Kidney capillary endothelial cell (primary cell): ENCODE measurements at regions not wholly inside any gene's neighbourhood (a gene's known extent, or its start where the extent isn't known, plus 50 kb on each side); places are given as distances from the start of the nearest gene placed in this dataset.
"Not testable (repeated sequence)": the region's sequence is repeated elsewhere in the genome, so short reads cannot be mapped to it uniquely, and the experiment has no call there.

ENCODE experiments used
- DNase-seq: peaks from one replicate; pipeline ENCODE4 v3.0.0-alpha.2; 2018; ENCODE audit warnings: low spot score

- not testable (repeated sequence) for DNase-seq
Observed at GRCh38 chrX:42157923-42158322, 234.6 kb upstream of the CASK start.

GRCh38 chrX:42151808-42152207, 228.5 kb upstream of the CASK start:
- DNase-seq = no peak

DNA sequence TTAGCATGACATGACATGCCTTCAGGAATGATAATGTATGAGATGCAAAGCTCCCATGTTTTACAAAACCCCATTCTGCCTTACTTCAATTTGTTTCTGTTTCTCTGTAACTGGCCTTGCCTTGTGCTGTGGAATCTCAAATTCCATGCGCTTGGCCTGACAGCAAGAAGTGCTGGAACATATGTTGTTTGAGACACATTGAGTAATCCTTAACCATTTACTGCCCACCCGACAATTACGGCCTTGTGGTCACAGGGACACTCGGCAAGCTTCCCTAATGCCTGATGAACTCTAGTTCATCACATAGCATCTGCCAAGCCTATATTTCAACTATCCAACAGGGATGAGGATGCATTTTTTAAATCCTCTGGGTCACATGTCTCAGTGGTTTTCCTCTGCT, 226.4 kb upstream of the CASK start:
- DNase-seq = no peak

- no peak for DNase-seq
Observed at GRCh38 chrX:42149281-42149680, 225.9 kb upstream of the CASK start.

- DNase-seq = no peak
Observed at GRCh38 chrX:42143866-42144592, 220.7 kb upstream of the CASK start.

DNA sequence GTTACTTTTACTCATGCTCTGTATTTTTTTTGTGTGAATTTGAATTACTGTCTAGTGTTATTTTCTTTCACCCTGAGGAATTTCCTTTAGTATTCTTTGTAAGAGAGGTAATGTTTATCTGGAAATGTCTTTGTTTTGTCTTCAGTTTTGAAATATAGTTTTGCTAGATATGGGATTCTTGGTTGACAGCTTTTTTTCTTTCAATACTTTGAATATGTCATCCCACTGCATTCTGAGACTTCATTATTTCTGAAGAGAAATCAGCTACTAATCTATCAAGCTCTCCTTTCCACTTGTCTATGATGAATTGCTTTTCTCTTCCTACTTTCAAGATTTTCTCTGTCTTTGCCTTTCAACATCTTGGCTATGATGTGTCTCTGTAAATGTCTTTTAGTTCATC, 217.0 kb upstream of the CASK start:
- no peak for DNase-seq

DNA sequence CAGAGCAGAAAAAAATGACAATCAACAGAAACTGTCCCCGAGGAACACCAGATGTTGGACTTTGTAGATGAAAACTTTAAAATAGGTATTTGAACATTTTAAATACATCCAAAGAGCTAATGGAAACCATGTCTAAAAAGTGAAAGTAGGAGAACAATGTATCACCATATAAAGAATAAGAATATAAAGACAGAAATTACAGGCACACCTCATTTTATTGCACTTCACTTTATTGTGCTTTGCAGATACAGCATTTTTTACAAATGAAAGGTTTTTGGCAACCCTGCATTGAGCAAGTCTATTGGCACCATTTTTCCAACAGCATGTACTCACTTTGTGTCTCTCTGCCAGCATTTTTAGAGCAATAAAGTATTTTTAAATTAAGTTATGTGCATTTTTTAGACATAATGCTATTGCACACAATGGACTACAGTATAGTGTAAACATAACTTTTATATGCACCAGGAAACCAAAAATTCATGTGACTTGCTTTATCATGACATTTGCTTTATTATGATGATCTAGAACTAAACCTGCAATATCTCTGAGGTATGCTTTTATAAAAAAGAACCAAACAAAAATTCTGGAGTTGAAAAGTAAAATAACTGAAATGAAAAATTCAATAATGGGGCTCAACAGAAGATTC, 212.4 kb upstream of the CASK start:
- no peak for DNase-seq

- DNase-seq = no peak
Observed at GRCh38 chrX:42131856-42132255, 208.5 kb upstream of the CASK start.

- no peak for DNase-seq
Observed at GRCh38 chrX:42129022-42129940, 205.9 kb upstream of the CASK start.

GRCh38 chrX:42128587-42128986, 205.2 kb upstream of the CASK start:
- no peak for DNase-seq

GRCh38 chrX:42128020-42128419, 204.7 kb upstream of the CASK start:
- no peak for DNase-seq

- DNase-seq = no peak
Observed at GRCh38 chrX:42127563-42127962, 204.2 kb upstream of the CASK start.

GRCh38 chrX:42123369-42123768, 200.0 kb upstream of the CASK start:
- no peak for DNase-seq

GRCh38 chrX:42119076-42119475, 195.7 kb upstream of the CASK start:
- peak; percentile 45 for DNase-seq

- no peak for DNase-seq
Observed at GRCh38 chrX:42117318-42117717, 194.0 kb upstream of the CASK start.

DNA sequence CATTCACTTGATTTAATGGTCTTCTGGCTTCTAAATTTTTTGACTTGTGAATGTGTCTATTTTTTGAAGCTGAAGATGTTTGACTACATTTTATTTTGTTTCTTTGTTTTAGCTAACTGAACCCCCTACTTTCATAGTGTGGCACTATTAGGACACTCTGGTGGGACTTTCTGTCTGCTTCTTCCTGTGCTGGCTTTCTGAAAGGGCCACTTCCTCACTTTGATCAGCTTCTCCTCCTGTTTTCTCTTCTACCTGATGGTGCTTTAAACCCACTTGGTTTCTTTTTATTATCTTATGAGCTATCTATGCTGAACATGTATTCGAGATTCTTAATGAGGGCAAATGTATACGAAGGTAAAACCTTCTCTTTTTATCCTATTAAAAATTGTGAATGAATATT, 186.1 kb upstream of the CASK start:
- DNase-seq = no peak

DNA sequence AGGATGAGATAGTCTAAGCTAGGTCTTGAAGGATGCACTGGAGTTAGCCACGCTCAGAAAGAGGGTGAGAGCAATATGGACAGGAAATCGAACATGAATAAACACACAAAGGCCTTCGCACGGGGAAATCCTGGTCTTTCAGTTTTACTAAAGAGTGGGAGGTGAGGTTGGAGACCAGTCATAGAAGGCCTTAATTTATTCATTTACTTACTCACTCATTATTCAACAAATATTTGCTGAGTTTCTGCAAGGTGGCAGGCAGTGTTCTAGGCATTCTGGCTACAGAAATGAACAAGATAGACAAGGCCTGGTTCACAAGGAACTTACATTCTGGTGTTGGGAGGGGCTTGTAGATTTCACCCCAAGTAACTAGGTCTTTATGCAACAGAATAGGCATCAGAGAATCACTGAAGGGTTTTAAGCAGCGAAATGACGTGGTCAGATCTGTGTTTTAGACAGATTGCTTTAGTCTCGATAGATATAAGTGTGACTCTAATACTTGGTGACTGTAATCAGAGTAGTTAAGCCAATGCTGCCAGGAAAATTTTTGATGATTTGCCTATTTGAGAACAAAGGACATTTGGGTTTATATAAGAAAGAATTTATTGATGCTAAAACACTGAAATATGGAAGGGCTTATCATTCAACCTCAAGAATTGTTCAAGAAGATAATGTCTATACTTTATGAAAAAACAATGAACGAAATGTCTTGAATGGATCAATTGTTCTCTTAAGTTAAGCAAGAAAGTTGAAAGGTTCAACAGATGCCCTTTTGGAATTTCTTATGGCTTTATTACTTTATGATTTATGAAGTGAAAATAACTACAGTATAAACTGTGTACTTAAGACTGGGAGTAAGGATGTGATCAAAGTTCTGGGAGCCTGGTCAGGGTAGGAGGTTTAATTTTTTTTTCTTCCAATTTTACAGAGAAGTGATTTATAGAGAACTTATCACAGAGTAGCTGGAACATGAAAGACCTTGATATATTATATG, 184.4 kb upstream of the CASK start:
- DNase-seq = no peak

GRCh38 chrX:42106556-42106955, 183.2 kb upstream of the CASK start:
- no peak for DNase-seq

DNA sequence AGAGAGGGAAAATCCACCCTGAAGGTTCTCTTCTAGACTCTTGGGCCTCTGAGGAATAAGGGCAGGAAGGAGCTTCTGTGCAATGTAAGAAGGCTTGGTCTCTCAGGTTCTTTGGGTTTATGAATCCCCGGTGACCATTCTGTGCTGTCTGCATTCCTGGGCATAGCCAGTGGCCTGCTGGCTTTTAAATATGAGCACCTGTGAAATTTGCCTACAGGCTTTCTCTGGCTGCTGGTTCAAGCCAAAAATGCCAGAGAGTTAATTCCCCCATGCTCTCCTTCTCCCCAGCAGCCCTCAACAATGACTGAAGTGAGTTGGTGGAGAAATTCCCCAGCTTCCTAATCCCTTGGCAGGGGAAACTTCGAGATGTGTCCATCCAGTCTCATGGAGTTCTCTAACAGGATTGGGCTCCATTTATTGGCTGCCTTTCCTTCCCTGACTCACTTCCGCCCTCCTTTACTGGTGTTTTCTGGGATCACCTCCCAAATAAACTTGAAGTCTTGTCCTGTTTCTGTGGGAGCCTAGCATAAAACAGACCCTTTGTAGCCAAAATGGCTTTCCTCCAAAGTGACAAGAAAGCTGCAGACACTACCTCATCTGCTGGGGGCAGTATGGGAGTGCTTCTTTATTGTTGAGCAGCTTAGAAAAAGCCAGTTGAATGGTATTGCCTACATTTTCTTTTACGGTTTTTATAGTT, 179.4 kb upstream of the CASK start:
- DNase-seq = no peak

DNA sequence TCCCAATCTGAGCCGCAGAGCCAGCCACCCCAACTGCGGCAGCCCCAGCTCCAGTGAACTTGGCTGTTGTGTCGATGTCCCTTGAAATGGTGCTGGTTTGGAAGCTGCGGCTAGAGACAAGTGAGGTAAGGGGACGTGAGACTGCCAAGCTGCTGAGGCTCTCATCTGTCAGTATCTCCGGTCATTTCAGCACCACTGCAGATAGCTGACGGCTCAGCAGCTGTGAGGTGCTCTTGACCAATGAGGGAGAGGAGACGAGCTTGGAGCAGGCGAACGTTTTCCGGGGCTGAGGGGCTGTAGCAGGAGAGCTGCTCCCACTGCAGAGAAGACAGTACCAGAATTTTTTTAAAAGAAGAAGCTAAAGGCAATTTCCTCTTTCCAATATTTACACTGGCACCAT, 175.5 kb upstream of the CASK start:
- DNase-seq = no peak

DNA sequence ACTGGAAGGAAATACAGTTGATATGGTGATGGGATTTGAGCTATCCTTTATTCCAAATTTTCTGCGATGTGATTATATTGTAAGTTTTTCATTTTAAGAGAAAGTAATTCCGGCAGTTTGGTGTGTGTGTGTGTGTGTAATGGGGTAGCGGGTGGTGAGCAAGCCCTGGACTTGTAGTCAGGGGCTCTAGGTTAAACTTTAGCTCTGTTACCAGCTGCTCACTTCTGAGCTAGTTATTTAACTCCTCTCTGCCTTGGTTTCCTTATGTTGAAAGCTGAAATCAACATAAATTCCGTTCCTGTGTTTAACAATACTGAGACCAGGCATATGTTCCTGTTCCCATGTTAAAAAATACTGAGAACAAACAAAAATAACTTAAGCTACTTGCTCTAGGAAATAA, 174.1 kb upstream of the CASK start:
- DNase-seq = no peak
